ENCODE measurements at regions not wholly inside any gene's neighbourhood (a gene's known extent, or its start where the extent isn't known, plus 50 kb on each side); places are given as distances from the start of the nearest gene placed in this dataset.
A peak's percentile ranks its signal among the peaks of the same experiment; 100 is the strongest.

GRCh38 chr2:240298803-240299709 lies 136.4 kb upstream of the GPC1 start:
- DNase-seq: peak in 1 of 2 donors; percentile 12
- no peak for TF ChIP-seq POLR2AphosphoS5 (IDR thresholded peaks at IDR 0.05)
- no peak for TF ChIP-seq CTCF (IDR thresholded peaks at IDR 0.05)
- no peak for TF ChIP-seq EP300 (IDR thresholded peaks at IDR 0.05)
- TF ChIP-seq POLR2A (IDR thresholded peaks at IDR 0.05): no peak
- H3K4me3 ChIP-seq: no peak overlapping the region
- H3K9me3 ChIP-seq: no peaks in the 10 kb centered on the region
- no peaks in the 10 kb centered on the region for H3K27me3 ChIP-seq
- H3K36me3 ChIP-seq: no peaks in the 10 kb centered on the region
- no peak overlapping the region for H3K27ac ChIP-seq
- no peak for ATAC-seq (ENCODE audit: low FRiP score in 2 of 2)
- WGBS, 2 donors: 78 to 79% methylated on average over 15 to 17 of the region's 18 CpGs
- no peaks in the 10 kb centered on the region for H3K4me1 ChIP-seq

GRCh38 chr2:240299710-240300068 lies 135.8 kb upstream of the GPC1 start:
- no peak for ATAC-seq (ENCODE audit: low FRiP score in 2 of 2)
- Histone ChIP-seq H3K4me1 (no peaks in the 10 kb centered on the region), H3K4me3 (no peak overlapping the region), H3K36me3 (no peaks in the 10 kb centered on the region), H3K27me3 (no peaks in the 10 kb centered on the region), H3K27ac (no peak overlapping the region), H3K9me3 (no peaks in the 10 kb centered on the region)
- TF ChIP-seq CTCF (IDR thresholded peaks at IDR 0.05) (no peak), POLR2AphosphoS5 (IDR thresholded peaks at IDR 0.05) (no peak), POLR2A (IDR thresholded peaks at IDR 0.05) (no peak), EP300 (IDR thresholded peaks at IDR 0.05) (no peak)
- peak in 1 of 2 donors; percentile 6 for DNase-seq
- WGBS, 2 donors: 67 to 86% methylated on average over 4 to 6 of the region's 7 CpGs

GRCh38 chr2:240300261-240300821 lies 135.1 kb upstream of the GPC1 start:
- H3K4me1 ChIP-seq: no peaks in the 10 kb centered on the region
- ATAC-seq (ENCODE audit: low FRiP score in 2 of 2) (no peak), DNase-seq (peak; percentile 15 to 39)
- no peak overlapping the region for H3K4me3 ChIP-seq
- 21 to 73% methylated on average over 6 to 8 of the region's 11 CpGs for WGBS, 2 donors
- H3K27ac ChIP-seq: no peak overlapping the region
- no peaks in the 10 kb centered on the region for H3K9me3 ChIP-seq
- no peaks in the 10 kb centered on the region for H3K36me3 ChIP-seq
- no peaks in the 10 kb centered on the region for H3K27me3 ChIP-seq
- no peak for TF ChIP-seq POLR2A (IDR thresholded peaks at IDR 0.05)
- TF ChIP-seq EP300 (IDR thresholded peaks at IDR 0.05): no peak
- no peak for TF ChIP-seq POLR2AphosphoS5 (IDR thresholded peaks at IDR 0.05)
- no peak for TF ChIP-seq CTCF (IDR thresholded peaks at IDR 0.05)

GRCh38 chr2:240300840-240301239 lies 134.6 kb upstream of the GPC1 start:
- Histone ChIP-seq H3K4me1 (no peaks in the 10 kb centered on the region), H3K36me3 (no peaks in the 10 kb centered on the region), H3K27me3 (no peaks in the 10 kb centered on the region), H3K9me3 (no peaks in the 10 kb centered on the region), H3K27ac (no peak overlapping the region), H3K4me3 (no peak overlapping the region)
- DNase-seq: peak; percentile 3 to 33
- 90 to 92% methylated on average over 5 to 8 of the region's 8 CpGs for WGBS, 2 donors
- ATAC-seq (ENCODE audit: low FRiP score in 2 of 2): no peak
- TF ChIP-seq CTCF (IDR thresholded peaks at IDR 0.05) (no peak), EP300 (IDR thresholded peaks at IDR 0.05) (no peak), POLR2AphosphoS5 (IDR thresholded peaks at IDR 0.05) (no peak), POLR2A (IDR thresholded peaks at IDR 0.05) (no peak)
